ENCODE measurements at regions not wholly inside any gene's neighbourhood (a gene's known extent, or its start where the extent isn't known, plus 50 kb on each side); places are given as distances from the start of the nearest gene placed in this dataset.

DNA sequence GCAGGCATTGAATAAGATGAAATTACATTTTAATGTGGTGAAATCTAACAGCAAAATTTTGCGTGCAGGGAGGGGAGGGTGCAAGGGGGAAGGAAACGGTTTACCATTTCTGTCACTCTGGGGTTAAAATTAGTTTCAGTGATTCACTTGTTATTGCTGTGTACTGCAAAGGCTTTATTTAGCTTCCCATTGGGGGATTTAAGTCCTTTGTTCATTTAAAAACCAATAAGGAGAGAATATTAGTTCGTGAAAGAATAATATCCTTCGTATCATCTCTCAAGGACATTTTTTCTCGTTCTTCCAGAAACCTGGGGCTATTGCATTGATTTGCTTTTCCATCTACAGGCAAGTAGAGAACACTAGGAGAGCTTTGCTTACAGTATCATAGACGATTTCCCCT is 667.8 kb upstream of the RGMB start:
- ATAC-seq, result no peak
- intact Hi-C loops (cut with DNase I), result no loop called here
- DNase-seq (ENCODE audit: missing footprints), result no peak

DNA sequence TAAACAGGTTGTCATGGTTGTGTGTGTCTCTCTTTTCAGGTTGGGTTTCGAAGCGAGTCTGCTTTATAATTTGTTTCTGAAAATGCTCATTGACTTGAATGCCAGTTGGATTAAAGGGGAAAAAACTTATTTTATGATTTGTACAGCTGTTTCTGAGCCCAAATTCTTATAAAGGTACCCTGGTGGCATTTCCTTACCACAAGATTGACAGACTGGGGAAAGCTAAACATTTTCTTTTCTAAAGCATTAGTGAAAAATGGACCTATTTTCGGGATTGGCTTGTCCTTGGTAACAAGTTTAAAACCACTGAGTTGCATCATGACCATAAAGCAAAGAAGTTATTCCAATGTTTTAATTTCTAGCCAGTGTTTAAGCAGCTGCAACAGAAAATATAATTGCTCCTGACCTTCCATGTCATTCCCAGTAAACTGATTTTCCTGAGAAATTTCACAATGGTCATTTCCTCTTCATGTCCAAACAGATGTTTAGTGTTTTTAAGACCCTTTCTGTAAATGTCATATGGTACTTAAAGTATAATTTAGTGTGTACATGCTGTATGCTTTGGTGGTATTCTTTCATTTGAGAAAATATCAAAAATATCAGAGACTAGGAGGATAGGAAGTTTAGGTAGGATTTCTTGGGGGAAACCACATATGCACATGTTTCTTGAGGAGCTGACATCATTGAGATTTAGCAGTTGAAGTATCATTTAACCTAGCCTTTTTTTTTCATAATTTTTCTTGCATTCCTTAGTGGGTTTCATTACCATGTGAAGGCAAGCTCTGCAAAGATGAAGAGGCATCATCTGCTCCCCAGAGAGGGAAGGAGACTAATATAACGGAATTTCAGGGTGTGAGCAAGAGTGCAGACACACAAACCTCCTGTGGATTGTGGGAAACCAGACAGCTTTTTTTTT is 667.1 kb upstream of the RGMB start:
- DNase-seq (ENCODE audit: missing footprints) (no peak), ATAC-seq (no peak)
- intact Hi-C loops (cut with DNase I), result no loop called here

DNA sequence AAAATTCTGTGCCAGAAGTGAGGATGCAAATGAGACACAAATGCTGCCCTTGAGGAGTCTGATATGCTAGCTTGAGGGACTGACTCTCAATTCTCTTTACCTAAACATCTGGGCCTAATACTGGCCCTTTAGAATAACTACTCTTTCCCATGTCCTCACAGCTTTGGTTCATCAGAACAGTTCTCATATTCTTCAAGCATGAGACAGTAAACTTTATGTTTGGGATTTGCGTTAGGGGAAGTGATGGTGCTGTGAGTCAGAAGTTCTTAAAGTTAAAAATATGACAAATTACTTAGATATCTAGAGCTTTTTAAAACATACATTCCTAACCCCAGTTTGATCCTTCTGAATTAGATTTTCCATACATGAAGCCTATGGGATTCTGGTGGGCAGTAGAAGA is 665.0 kb upstream of the RGMB start:
- DNase-seq (ENCODE audit: missing footprints), result no peak
- intact Hi-C loops (cut with DNase I), result no loop called here
- no peak for ATAC-seq

DNA sequence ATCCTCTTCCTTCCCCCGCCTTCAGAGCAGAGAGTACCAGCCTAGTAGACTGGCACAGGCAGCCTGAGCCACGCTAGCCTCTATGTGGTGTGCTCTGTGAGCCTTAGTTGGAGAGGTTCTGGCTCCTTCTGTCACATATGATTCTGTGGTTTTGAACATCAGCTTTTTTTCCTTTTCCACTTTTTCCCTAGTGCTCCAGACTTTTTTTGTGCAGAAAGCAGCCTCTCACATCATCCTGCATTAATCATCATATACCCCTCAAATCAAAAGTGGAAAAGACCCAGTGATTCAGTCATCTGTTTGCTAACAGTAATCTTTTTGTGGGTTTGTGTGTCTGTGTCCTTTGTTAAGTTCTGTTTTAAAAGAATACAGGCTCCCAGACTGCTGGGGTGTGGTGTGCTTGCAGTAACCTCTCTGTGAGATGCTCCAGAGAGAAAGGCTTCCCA is 663.9 kb upstream of the RGMB start:
- no peak for ATAC-seq
- intact Hi-C loops (cut with DNase I), result no loop called here
- no peak for DNase-seq (ENCODE audit: missing footprints)

DNA sequence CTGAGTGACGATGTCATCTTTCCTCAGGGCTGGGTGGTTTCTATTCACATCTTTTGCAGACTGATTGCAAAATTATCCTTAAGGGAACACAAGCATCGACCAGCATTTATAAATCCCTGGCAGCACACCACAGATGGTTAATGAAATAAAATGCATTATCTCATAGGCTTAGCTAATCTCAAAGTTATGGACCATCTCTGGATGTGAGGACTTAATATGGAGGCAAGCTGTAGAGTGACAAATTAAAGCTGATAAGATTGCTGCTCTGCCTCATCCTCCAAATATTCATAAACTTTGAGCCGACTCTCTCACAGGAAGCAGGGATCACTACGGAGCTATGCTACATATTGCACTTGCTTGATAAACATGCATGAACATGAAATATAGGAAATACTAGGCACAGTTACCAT is 663.2 kb upstream of the RGMB start:
- DNase-seq (ENCODE audit: missing footprints), result no peak
- intact Hi-C loops (cut with DNase I), result no loop called here
- ATAC-seq, result no peak

DNA sequence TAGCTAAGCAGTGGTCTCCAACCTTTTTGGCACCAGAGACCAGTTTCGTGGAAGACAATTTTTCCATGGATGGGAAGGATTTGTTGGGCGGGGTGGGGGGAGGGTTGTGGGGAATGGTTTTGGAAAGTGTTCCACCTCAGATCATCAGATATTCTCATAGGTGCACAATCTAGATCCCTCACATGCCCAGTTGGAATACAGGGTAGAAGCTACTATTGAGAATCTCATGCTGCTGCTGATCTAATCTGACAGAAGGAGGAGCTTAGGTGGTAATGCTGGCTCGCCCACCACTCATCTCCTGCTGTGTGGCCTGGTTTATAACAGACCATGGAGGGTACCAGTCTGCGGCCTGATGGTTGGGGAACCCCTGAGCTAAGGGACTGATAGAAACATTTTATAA is 662.7 kb upstream of the RGMB start:
- no peak for ATAC-seq
- no peak for DNase-seq (ENCODE audit: missing footprints)
- intact Hi-C loops (cut with DNase I), result no loop called here

DNA sequence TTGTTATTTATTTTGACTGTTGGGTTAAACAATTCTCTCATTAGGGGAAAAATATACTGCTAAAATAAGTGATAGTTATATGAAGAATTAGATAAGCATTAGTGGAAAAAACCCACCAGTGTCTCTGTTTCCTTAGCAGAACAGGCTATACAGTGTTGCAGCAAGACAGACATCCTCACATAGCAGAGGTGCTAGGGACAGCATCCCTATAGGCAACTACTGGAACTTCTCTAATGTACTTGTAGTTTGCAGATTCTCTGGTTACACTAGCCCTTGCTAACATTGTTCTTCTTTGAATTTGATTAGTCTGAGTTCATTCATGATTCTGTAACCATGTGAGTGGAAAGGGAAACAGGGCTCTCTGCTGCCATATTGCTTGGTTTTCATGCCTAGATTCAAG is 661.8 kb upstream of the RGMB start:
- ATAC-seq (no peak), DNase-seq (ENCODE audit: missing footprints) (no peak)
- intact Hi-C loops (cut with DNase I), result no loop called here

DNA sequence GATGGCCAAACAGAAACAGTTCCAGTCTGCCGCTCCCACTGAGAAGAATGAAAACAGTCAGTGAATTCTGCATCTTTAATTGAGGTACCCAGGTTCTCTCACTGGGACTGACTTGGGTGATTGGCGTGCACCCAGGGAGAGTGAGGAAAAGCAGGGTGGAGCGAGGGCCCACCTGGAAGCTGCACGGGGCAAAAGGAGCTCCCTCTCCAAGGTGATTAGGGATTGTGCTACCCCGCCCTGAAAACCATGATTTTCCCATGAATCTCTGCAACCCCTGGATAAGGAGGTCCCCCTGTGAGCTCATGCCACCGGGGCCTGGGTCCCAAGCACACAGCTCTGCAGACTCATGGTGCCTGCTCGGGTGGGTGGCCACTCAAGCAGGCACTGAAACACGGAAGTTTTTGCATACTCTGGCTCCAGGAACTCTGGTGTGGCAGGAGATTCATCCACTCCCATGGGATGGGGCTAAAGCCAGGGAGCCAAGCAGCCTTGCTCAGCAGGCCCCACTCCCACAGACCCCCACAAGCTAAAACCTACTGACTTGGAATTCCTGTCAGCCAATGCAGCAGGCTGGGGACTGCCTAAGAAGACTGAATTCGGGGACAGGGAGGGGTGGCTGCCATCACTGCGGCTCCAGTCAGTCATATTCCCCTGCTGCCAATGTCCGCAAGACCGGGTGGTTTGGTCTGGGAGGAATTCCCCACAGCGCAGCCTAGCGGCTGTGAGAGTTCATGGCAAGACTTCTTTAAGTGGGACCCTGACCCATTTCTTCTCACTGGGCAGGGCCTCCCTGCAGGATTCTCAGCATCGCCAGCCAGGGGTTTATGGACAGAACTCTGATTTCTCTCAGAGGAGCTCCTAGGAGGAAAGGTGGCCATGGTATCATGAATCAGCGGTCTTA is 652.2 kb upstream of the RGMB start:
- intact Hi-C loops (cut with DNase I), result no loop called here
- DNase-seq (ENCODE audit: missing footprints) (peak; percentile 25), ATAC-seq (no peak)

DNA sequence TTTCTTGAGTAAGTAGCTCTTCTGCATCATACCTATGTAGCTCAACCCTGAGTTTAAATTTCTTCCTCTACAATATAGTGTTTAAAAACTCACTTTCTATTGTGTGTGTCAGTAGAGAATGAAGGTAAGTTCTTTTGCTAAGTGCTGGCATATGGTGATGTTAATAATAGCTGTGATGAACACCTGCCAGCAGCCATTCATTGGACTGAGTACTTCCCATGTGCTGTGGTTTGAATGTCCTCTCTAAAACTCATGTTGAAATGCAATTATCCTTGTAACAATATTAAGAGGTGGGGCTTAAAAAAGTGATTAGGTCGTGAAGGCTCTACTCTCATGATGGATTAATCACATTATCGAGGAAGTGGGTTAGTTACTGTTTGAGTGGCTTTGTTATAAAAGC is 645.2 kb upstream of the RGMB start:
- intact Hi-C loops (cut with DNase I), result no loop called here
- ATAC-seq (no peak), DNase-seq (ENCODE audit: missing footprints) (no peak)

DNA sequence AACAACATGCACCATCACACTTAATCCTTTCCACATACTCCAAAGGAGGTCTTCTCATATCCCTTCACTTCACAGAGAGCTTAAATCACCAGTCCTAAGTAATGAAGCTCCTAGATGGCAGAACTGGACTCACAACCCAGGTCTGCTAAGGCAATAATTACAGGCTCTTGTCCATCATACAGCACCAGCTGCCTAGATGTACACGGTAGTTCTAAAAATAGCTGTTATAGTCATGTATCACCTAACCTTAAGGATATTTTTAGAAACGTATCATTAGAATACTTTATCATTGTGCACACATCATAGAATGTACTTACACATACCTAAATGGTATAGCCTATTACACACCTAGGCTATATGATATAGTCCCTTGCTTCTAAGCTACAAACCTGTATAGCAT is 644.6 kb upstream of the RGMB start:
- DNase-seq (ENCODE audit: missing footprints) (no peak), ATAC-seq (no peak)
- intact Hi-C loops (cut with DNase I), result no loop called here

DNA sequence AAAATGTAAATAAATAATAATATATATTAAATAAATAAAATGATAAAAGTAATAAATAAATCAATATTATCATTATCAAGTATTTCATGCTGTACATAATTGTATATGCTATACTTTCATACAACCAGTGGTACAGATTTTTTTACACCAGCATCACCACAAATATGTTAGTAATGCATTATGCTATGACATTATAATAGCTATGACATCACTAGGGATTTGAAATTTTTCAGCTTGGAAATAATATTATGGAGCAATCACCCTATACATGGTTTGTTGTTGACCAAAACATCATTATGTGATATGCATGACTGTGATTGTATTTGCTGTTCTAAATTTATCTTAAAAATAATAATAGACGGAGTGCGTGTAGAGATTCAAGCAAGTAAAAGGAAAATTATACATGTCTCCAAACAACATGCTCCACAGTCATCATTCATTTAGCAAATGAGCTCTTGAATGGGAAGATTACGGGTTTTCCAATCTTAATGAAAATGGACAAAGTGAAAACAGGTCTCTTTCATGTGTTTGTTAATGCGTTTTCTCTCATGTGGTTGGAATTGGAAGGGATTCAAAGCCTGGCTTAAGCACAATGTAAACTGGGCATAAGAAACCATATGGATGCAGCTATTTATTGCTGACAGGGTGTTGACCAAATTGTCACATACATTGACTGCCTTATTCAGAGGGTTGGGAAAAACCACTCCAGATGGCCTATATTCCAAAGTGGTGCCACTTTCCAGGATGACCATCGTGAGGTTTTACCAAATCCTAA is 643.0 kb upstream of the RGMB start:
- DNase-seq (ENCODE audit: missing footprints) (no peak), ATAC-seq (no peak)
- intact Hi-C loops (cut with DNase I), result no loop called here

DNA sequence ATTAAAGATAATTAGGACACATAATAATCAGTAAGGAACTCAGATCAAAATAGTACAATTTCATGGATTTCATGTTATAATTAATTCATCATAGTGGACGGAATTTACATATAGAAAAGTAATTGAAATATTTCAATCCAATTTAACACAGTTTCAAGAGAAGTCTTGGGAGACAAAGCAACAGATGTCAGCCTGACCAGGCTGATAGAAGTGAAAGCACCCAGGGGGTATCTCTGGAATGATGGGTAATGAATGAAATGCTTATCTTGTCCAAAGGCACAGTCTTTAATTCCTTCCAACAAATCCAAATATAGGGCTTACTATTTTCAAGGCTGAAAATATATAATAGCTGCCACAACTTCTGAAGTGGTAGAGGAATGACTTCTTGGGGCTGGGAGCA is 629.3 kb upstream of the RGMB start:
- DNase-seq (ENCODE audit: missing footprints), result no peak
- ATAC-seq, result no peak
- intact Hi-C loops (cut with DNase I), result no loop called here

DNA sequence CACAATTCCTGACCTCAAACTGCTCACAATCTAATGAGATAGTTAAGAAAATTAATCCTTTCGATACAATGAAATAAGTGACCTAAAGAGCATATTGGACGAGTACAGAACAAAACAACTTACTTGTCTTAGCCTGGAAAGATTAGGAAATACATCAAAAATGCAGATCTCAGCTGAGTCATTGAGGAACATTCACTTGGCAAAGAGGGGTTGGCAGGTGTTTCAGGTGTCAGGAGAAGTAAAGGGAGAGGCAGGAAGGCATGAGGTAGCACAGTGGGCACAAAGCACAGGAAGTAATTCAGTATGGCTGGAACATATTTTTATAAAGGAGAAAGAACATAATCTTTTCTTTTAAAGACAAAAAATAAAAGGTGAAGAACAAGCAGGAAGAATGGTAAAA is 628.8 kb upstream of the RGMB start:
- intact Hi-C loops (cut with DNase I), result no loop called here
- DNase-seq (ENCODE audit: missing footprints) (no peak), ATAC-seq (no peak)

DNA sequence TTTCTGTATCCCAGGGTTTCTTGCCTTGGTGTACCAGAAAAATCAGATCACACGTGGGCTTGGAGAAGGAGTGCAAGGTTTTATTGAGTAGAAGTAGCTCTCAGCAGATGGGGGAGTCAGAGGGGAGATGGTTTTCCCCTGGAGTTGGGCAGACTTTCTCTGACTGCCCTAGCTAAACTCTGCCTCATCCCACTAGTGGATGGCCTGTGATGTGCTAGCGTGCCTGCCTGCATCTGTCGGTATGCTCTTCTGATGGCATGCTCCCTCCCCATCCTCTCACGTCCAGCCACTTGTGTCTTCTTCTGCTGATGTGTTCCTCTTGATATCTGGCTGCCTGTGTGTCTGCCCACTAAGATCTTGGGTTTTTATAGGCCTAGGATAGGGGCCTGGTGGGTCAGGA is 616.1 kb upstream of the RGMB start:
- DNase-seq (ENCODE audit: missing footprints) (no peak), ATAC-seq (no peak)
- intact Hi-C loops (cut with DNase I), result no loop called here

DNA sequence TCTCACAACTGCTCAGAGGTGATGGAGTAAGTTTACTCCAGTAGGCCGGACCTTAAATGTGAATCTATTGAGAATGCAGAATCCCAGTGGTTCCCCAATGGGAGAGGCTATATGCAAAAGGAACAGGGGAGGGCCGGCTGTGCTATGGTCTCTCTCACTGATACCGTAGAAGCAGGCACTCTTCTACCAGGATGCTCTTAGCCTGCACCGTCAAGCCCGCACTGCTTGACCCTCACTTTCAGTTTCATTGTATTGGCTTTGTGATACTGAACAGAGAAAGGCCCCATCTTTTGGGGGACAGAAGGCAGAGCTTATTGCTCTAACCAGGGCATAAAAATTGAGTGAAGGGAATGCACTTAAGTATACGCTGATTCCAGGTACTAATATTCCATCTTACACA is 615.0 kb upstream of the RGMB start:
- intact Hi-C loops (cut with DNase I), result no loop called here
- DNase-seq (ENCODE audit: missing footprints) (no peak), ATAC-seq (no peak)

DNA sequence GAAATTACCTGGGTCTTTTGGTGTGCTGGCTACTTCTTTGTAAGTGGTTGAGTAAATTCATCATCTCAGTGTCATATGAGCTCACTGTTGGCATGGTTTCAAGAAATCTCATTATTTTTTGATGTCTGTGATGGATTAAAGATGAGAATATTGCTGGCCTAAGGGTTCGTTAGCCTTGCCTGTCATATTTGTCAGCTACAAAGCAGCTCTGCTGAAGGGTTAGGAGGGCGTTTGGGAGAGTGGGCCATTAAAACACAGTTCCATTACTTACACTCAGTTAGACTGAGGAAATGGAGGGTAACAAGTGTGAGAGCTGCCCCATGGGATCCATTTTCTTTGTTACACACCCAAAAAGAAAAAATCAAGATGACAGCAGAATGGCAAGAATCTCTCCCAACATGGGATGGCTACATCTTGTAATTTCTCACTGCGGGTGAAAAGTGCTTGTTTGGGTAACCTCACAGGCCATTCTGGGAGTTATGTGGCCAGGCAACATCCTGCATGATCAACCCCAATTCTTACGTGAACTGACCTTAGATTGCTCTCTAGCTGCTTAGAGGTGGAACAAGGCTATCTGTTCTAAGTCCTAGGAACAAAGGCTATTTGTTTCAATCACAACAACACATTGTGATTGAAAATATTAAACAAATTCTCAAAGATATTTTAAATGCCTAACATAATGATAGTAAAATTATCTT is 609.5 kb upstream of the RGMB start:
- DNase-seq (ENCODE audit: missing footprints), result no peak
- intact Hi-C loops (cut with DNase I), result no loop called here
- ATAC-seq, result no peak

DNA sequence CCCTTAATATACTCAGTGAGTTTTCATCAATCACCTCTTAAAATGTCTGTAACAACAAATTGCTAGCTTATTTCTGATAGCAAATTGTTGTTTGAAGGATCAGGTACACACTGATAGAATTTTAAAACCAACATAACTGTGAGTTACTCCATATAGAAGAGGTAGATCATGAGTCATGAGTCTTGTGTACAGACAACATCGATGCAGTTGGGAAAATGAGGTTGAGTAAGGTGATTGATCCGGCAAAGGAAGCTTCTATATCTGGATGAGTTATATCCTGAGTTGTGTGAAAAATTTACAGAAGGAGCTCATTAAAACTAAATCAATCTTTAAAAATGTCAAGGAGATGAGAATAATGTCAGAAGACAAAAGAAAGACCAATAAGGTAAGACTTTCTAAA is 604.6 kb upstream of the RGMB start:
- DNase-seq (ENCODE audit: missing footprints) (no peak), ATAC-seq (no peak)
- intact Hi-C loops (cut with DNase I), result no loop called here

DNA sequence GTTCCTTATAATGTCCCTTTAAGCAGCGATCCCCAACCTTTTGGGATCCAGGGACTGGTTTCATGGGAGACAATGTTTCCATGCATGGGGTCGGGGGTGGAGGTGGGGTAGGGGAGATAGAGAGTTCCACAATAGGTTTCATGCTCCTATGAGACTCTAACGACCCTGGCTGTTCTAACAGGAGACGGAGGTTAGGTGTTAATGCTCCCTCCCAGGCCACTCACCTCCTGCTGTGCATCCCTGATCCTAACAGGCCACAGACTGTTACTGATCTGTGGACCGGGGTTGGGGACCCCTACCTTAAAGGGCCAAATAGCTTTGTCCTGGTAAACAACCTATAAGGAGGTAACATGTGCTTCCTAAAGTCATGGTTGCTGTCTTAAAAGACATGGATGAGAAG is 602.5 kb upstream of the RGMB start:
- intact Hi-C loops (cut with DNase I), result no loop called here
- ATAC-seq, result no peak
- no peak for DNase-seq (ENCODE audit: missing footprints)

DNA sequence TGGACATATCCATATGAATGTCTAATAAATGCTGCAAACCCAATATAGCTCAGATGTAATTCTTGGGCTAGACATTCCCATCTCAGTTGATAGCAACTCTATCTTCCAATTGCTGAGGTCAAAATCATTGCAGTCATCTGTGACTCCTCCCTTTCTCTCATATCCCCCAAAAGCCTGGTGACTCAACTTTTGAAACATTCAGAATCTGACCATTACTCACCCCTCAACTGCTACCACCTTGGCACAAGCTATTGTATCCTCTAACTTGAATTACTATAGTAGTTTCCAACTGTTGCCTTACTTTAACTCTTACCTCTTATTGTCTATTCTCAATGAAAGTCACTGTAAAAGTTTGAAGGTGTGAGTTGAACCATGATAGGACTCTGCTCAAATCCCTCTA is 600.1 kb upstream of the RGMB start:
- ATAC-seq (no peak), DNase-seq (ENCODE audit: missing footprints) (no peak)
- intact Hi-C loops (cut with DNase I), result no loop called here
